B cell (primary cell): ENCODE measurements at regions not wholly inside any gene's neighbourhood (a gene's known extent, or its start where the extent isn't known, plus 50 kb on each side); places are given as distances from the start of the nearest gene placed in this dataset.

Experiments used
- ATAC-seq: fragments of 200-7000 bp; cut with Tn5 transposase; one replicate; pipeline ENCODE4 v1.10.0; 2021; ENCODE audit warnings: low read depth, mild to moderate bottlenecking, moderate number of reproducible peaks, moderate library complexity
- CTCF ChIA-PET: fragments of 350-600 bp; sonication (Branson Sonifier 250); formaldehyde crosslinking; loops from one replicate; lab custom pipeline; 2021; ENCODE audit warnings: antibody characterized with exemption, inconsistent platforms; lab: Charles Lee
- POLR2A ChIA-PET: fragments of 350-600 bp; sonication (Branson Sonifier 250); formaldehyde crosslinking; loops from one replicate; lab custom pipeline; 2021; ENCODE audit warnings: antibody characterized with exemption; lab: Charles Lee
- DNase-seq: peaks from one replicate; pipeline ENCODE4 v3.0.0; 2013
- H2AFZ ChIP-seq: 2 replicates; pipeline ENCODE4 v1.6.1; 2012; ENCODE audit warnings: mild to moderate bottlenecking, low read depth, low read length; ENCODE audit not compliant: insufficient read depth, poor library complexity, severe bottlenecking
- H3K27ac ChIP-seq, 2 donors: 1 replicate in 1 of 2; 2 replicates in 1 of 2; pipeline ENCODE4 v1.5.1; 2012 to 2013; ENCODE audit warnings: low read length in 2 of 2, mild to moderate bottlenecking in 2 of 2, moderate library complexity in 1 of 2
- H3K27me3 ChIP-seq, 4 experiments: fragments of 200-600 bp in 1 of 4; sonication (generic) in 1 of 4; replicated peaks in 1 of 4; 1 replicate in 2 of 4; 2 replicates in 2 of 4; pipeline versions ENCODE4 v1.6.1 to v1.7.0; 2013 to 2016; ENCODE audit warnings: low read length in 3 of 4, mild to moderate bottlenecking in 2 of 4, mixed read lengths in 1 of 4, moderate library complexity in 1 of 4; ENCODE audit not compliant: insufficient read depth in 4 of 4, control insufficient read depth in 3 of 4; ENCODE audit errors: control extremely low read depth in 1 of 4
- H3K36me3 ChIP-seq, 2 experiments: replicated peaks in 1 of 2; 1 replicate in 1 of 2; 2 replicates in 1 of 2; pipeline versions ENCODE4 v1.6.1 to v1.7.1; 2013; ENCODE audit warnings: low read length in 1 of 2; ENCODE audit not compliant: insufficient read depth in 2 of 2, control insufficient read depth in 1 of 2; ENCODE audit errors: control extremely low read depth in 1 of 2, extremely low read depth in 1 of 2
- H3K4me1 ChIP-seq, 2 donors: fragments of 200-600 bp in 1 of 2; sonication (generic) in 1 of 2; 1 replicate in 1 of 2; 2 replicates in 1 of 2; pipeline versions ENCODE4 v1.5.1 to v1.6.1; 2013 to 2017; ENCODE audit warnings: low read length in 2 of 2; ENCODE audit not compliant: control insufficient read depth in 2 of 2, insufficient read depth in 2 of 2
- H3K4me2 ChIP-seq: replicated peaks from 2 replicates; pipeline ENCODE3; 2012; ENCODE audit warnings: mild to moderate bottlenecking, low read depth, low read length; ENCODE audit not compliant: poor library complexity, severe bottlenecking
- H3K4me3 ChIP-seq, 5 experiments: fragments of 200-600 bp in 1 of 5; sonication (generic) in 1 of 5; 1 replicate in 3 of 5; 2 replicates in 2 of 5; pipeline versions ENCODE4 v1.5.1 to v1.7.0; 2011 to 2016; ENCODE audit warnings: low read length in 4 of 5, mild to moderate bottlenecking in 4 of 5, low read depth in 2 of 5, control low read depth in 1 of 5, moderate library complexity in 1 of 5; ENCODE audit not compliant: insufficient read depth in 1 of 5; ENCODE audit errors: control extremely low read depth in 1 of 5, extremely low read depth in 1 of 5
- H3K79me2 ChIP-seq: fragments of 200-600 bp; sonication (generic); one replicate; pipeline ENCODE4 v1.6.0; 2016; ENCODE audit warnings: low read length; ENCODE audit not compliant: control insufficient read depth, insufficient read depth
- H3K9ac ChIP-seq: fragments of 200-600 bp; sonication (generic); 2 replicates; pipeline ENCODE4 v1.6.1; 2017; ENCODE audit warnings: mild to moderate bottlenecking, low read length, moderate library complexity
- H3K9me3 ChIP-seq, 3 donors: one replicate each; pipeline versions ENCODE4 v1.6.1 to v1.7.1; 2013; ENCODE audit warnings: low read length in 2 of 3; ENCODE audit not compliant: control insufficient read depth in 2 of 3, insufficient read depth in 1 of 3; ENCODE audit errors: control extremely low read depth in 1 of 3
- H4K20me1 ChIP-seq: 2 replicates; pipeline ENCODE4 v1.6.0; 2012; ENCODE audit warnings: mild to moderate bottlenecking, low read length; ENCODE audit not compliant: insufficient read depth, control insufficient read depth, poor library complexity, severe bottlenecking
- H3K27ac Mint-ChIP-seq: one replicate; pipeline ENCODE4 v1.8.0; 2021; ENCODE audit warnings: mixed read lengths
- H3K27me3 Mint-ChIP-seq: one replicate; pipeline ENCODE4 v1.8.0; 2021; ENCODE audit warnings: mixed read lengths
- H3K4me1 Mint-ChIP-seq: one replicate; pipeline ENCODE4 v1.8.0; 2021; ENCODE audit warnings: mixed read lengths
- H3K4me3 Mint-ChIP-seq: one replicate; pipeline ENCODE4 v1.8.0; 2021; ENCODE audit warnings: mixed read lengths
- H3K9me3 Mint-ChIP-seq: one replicate; pipeline ENCODE4 v1.8.0; 2022; ENCODE audit warnings: mixed read lengths; ENCODE audit not compliant: insufficient read depth
- CTCF ChIP-seq: fragments of 200-600 bp; IDR thresholded peaks from one replicate; pipeline ENCODE4 v1.8.0; 2022; ENCODE audit warnings: antibody characterized with exemption, mild to moderate bottlenecking
- EZH2 ChIP-seq: IDR thresholded peaks from 2 replicates; pipeline ENCODE4 v1.6.1; 2012; ENCODE audit warnings: borderline replicate concordance, low read depth, mild to moderate bottlenecking, moderate library complexity, low read length; ENCODE audit not compliant: insufficient read depth, poor library complexity, severe bottlenecking
- WGBS: methylation state at CpG from one replicate; pipeline ENCODE4 v1.1.5; 2013; ENCODE audit warnings: missing lambda C conversion rate; ENCODE audit not compliant: insufficient coverage; 5-methylcytosine and 5-hydroxymethylcytosine counted together
- intact Hi-C: fragments of 100-400 bp; cut with micrococcal nuclease; formaldehyde crosslinking; loops from one replicate; pipeline ENCODE4 v1.10.0; 2022

- no peaks in the 10 kb centered on the region for H3K4me1 ChIP-seq
- Mint-ChIP-seq H3K4me1 (no peaks in the 10 kb centered on the region), H3K27me3 (peaks cover 7% of the 10 kb centered on the region), H3K27ac (no peak overlapping the region), H3K9me3 (no peaks in the 10 kb centered on the region), H3K4me3 (no peak overlapping the region)
- H3K9ac ChIP-seq, result no peak overlapping the region
- no peaks in the 10 kb centered on the region for H3K27me3 ChIP-seq
- no CpG with 5 or more reads among the region's 1 CpG for WGBS
- H4K20me1 ChIP-seq, result no peaks in the 10 kb centered on the region
- H3K9me3 ChIP-seq, result no peaks in the 10 kb centered on the region
- intact Hi-C loops, result no loop called here
- no peak overlapping the region for H3K27ac ChIP-seq
- H3K4me3 ChIP-seq, result no peak overlapping the region
- no peak overlapping the region for H2AFZ ChIP-seq
- ATAC-seq (no peak), DNase-seq (no peak)
- CTCF ChIA-PET, result no interaction called here
- no peaks in the 10 kb centered on the region for H3K79me2 ChIP-seq
- no peaks in the 10 kb centered on the region for H3K36me3 ChIP-seq
- POLR2A ChIA-PET, result no interaction called here
- no peak overlapping the region for H3K4me2 ChIP-seq
- no peak for TF ChIP-seq EZH2
- no peak for TF ChIP-seq CTCF
Observed at GRCh38 chr7:113197274-113197673, 78.9 kb upstream of the SMIM30 start.

GRCh38 chr7:113188396-113188795 lies 70.0 kb upstream of the SMIM30 start:
- no peak for TF ChIP-seq CTCF
- no peak for TF ChIP-seq EZH2
- ATAC-seq (no peak), DNase-seq (no peak)
- no peaks in the 10 kb centered on the region for H3K36me3 ChIP-seq
- no peak overlapping the region for H2AFZ ChIP-seq
- H3K4me2 ChIP-seq, result no peak overlapping the region
- H3K4me3 ChIP-seq, result no peak overlapping the region
- no peaks in the 10 kb centered on the region for H3K27me3 ChIP-seq
- intact Hi-C loops, result no loop called here
- peaks cover 4% of the 10 kb centered on the region for H3K9me3 Mint-ChIP-seq
- H3K9ac ChIP-seq, result no peak overlapping the region
- H3K4me3 Mint-ChIP-seq, result no peak overlapping the region
- H3K27me3 Mint-ChIP-seq, result peaks cover 8% of the 10 kb centered on the region
- WGBS, result no CpG with 5 or more reads among the region's 4 CpGs
- H3K9me3 ChIP-seq, result no peaks in the 10 kb centered on the region
- no peak overlapping the region for H3K27ac ChIP-seq
- H3K4me1 ChIP-seq, result no peaks in the 10 kb centered on the region
- H3K79me2 ChIP-seq, result no peaks in the 10 kb centered on the region
- no peaks in the 10 kb centered on the region for H3K4me1 Mint-ChIP-seq
- H4K20me1 ChIP-seq, result no peaks in the 10 kb centered on the region
- no peak overlapping the region for H3K27ac Mint-ChIP-seq
- ChIA-PET POLR2A (no interaction called here), CTCF (no interaction called here)
